Globus pallidus (tissue), 1 donor: ENCODE measurements at regions not wholly inside any gene's neighbourhood (a gene's known extent, or its start where the extent isn't known, plus 50 kb on each side); places are given as distances from the start of the nearest gene placed in this dataset.

ENCODE experiments used
- DNase-seq: peaks from one replicate; pipeline ENCODE4 v3.0.0-alpha.2; 2015; ENCODE audit warnings: low spot score

- no peak for DNase-seq
These were observed 386.4 kb upstream of the TNRC6C start for GRCh38 chr17:77572065-77572601.

- no peak for DNase-seq
These were observed 385.7 kb upstream of the TNRC6C start for GRCh38 chr17:77572851-77573250.

GRCh38 chr17:77577491-77577890 is 381.0 kb upstream of the TNRC6C start:
- no peak for DNase-seq

GRCh38 chr17:77579131-77579530 is 379.4 kb upstream of the TNRC6C start:
- DNase-seq, result no peak

GRCh38 chr17:77579682-77580081 is 378.8 kb upstream of the TNRC6C start:
- no peak for DNase-seq

GRCh38 chr17:77580531-77581270 is 377.8 kb upstream of the TNRC6C start:
- no peak for DNase-seq

GRCh38 chr17:77581480-77581879 is 377.0 kb upstream of the TNRC6C start:
- no peak for DNase-seq

GRCh38 chr17:77585142-77585860 is 373.2 kb upstream of the TNRC6C start:
- no peak for DNase-seq

GRCh38 chr17:77590951-77591735 is 367.4 kb upstream of the TNRC6C start:
- no peak for DNase-seq

GRCh38 chr17:77592106-77592865 is 366.2 kb upstream of the TNRC6C start:
- no peak for DNase-seq

- no peak for DNase-seq
These were observed 365.4 kb upstream of the TNRC6C start for GRCh38 chr17:77593081-77593480.

- DNase-seq, result no peak
These were observed 363.9 kb upstream of the TNRC6C start for GRCh38 chr17:77594416-77595209.

- DNase-seq, result no peak
These were observed 361.7 kb upstream of the TNRC6C start for GRCh38 chr17:77596491-77597417.

- no peak for DNase-seq
These were observed 360.9 kb upstream of the TNRC6C start for GRCh38 chr17:77597418-77598240.

GRCh38 chr17:77598241-77598620 is 360.3 kb upstream of the TNRC6C start:
- no peak for DNase-seq

- DNase-seq, result no peak
These were observed 358.8 kb upstream of the TNRC6C start for GRCh38 chr17:77599699-77600098.

GRCh38 chr17:77600346-77600745 is 358.2 kb upstream of the TNRC6C start:
- no peak for DNase-seq

- DNase-seq, result no peak
These were observed 357.2 kb upstream of the TNRC6C start for GRCh38 chr17:77601054-77601979.
